HCT116 (cell line): ENCODE measurements at regions not wholly inside any gene's neighbourhood (a gene's known extent, or its start where the extent isn't known, plus 50 kb on each side); places are given as distances from the start of the nearest gene placed in this dataset.

Experiments used
- CTCF ChIP-seq, 3 experiments: fragments of 200-600 bp in 1 of 3; sonication (generic) in 1 of 3; IDR thresholded peaks in 2 of 3; conservative IDR thresholded peaks in 1 of 3; 2 replicates each; pipeline ENCODE4 v1.5.1; 2012 to 2017; ENCODE audit warnings: low read depth in 2 of 3, low read length in 2 of 3, antibody characterized with exemption in 1 of 3, borderline replicate concordance in 1 of 3, control low read depth in 1 of 3, mild to moderate bottlenecking in 1 of 3, mixed read lengths in 1 of 3, mixed run types in 1 of 3, moderate library complexity in 1 of 3; ENCODE audit not compliant: insufficient read depth in 1 of 3
- RAD21 ChIP-seq: IDR thresholded peaks from 2 replicates; pipeline ENCODE4 v1.6.1; 2012; ENCODE audit warnings: low read depth, mild to moderate bottlenecking

GRCh38 chr2:220011859-220012258 lies 384.4 kb downstream of the SLC4A3 start:
- TF ChIP-seq CTCF (IDR thresholded peaks at IDR 0.05 in 2 of 3, conservative IDR thresholded peaks at IDR 0.05 in 1 of 3; ENCODE audit: borderline replicate concordance in 1 of 3, insufficient read depth in 1 of 3, low read depth in 2 of 3, low read length in 2 of 3), result no peak
- no peak for TF ChIP-seq RAD21
